ENCODE measurements at regions not wholly inside any gene's neighbourhood (a gene's known extent, or its start where the extent isn't known, plus 50 kb on each side); places are given as distances from the start of the nearest gene placed in this dataset.

DNA sequence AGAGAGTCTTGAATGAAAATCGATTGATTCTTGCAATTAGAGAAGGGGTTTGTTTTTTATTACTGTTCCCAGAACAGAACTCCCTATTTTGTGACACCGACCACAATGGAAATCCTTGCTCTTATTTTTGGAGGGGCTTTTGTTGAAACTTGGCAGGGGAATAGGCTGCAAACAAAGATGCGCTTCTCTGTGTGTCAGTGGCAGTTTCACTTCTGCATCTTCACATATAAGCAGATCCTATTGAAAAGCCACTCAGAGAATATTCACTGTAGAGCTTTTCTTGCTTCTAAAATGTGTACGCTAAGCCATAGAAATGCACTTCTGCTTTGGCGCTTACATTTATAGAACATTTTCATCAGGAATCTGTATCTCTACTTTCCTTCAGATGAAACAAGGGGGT lies 1822.4 kb upstream of the SEL1L start:
- TF ChIP-seq, protein P1, sequence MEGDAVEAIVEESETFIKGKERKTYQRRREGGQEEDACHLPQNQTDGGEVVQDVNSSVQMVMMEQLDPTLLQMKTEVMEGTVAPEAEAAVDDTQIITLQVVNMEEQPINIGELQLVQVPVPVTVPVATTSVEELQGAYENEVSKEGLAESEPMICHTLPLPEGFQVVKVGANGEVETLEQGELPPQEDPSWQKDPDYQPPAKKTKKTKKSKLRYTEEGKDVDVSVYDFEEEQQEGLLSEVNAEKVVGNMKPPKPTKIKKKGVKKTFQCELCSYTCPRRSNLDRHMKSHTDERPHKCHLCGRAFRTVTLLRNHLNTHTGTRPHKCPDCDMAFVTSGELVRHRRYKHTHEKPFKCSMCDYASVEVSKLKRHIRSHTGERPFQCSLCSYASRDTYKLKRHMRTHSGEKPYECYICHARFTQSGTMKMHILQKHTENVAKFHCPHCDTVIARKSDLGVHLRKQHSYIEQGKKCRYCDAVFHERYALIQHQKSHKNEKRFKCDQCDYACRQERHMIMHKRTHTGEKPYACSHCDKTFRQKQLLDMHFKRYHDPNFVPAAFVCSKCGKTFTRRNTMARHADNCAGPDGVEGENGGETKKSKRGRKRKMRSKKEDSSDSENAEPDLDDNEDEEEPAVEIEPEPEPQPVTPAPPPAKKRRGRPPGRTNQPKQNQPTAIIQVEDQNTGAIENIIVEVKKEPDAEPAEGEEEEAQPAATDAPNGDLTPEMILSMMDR (IDR thresholded peaks at IDR 0.05) = no peak
- TF ChIP-seq POLR2A (IDR thresholded peaks at IDR 0.05) = no peak
- TF ChIP-seq POLR2AphosphoS5 (IDR thresholded peaks at IDR 0.05; ENCODE audit: insufficient read depth in 1 of 2, low read depth in 1 of 2) = no peak

Data from vagina (tissue), 2 donors.